Osteoblast (primary cell): ENCODE measurements at regions not wholly inside any gene's neighbourhood (a gene's known extent, or its start where the extent isn't known, plus 50 kb on each side); places are given as distances from the start of the nearest gene placed in this dataset.

Source experiments
- DNase-seq: peaks from one replicate; pipeline ENCODE4 v3.0.0; 2011; ENCODE audit warnings: low spot score, mixed read lengths; ENCODE audit not compliant: insufficient read length; ENCODE audit errors: missing footprints
- H2AFZ ChIP-seq: 2 replicates; pipeline ENCODE4 v1.6.0; 2011; ENCODE audit warnings: mild to moderate bottlenecking, low read length
- H3K27ac ChIP-seq: 2 replicates; pipeline ENCODE4 v1.5.1; 2011; ENCODE audit warnings: mild to moderate bottlenecking, low read depth, low read length, moderate library complexity
- H3K27me3 ChIP-seq: 2 replicates; pipeline ENCODE4 v1.6.0; 2012; ENCODE audit warnings: mild to moderate bottlenecking, control low read depth, inconsistent platforms, low read length, moderate library complexity; ENCODE audit not compliant: insufficient read depth
- H3K36me3 ChIP-seq: 2 replicates; pipeline ENCODE4 v1.5.1; 2011; ENCODE audit warnings: mild to moderate bottlenecking, low read length, control low read depth, moderate library complexity; ENCODE audit not compliant: insufficient read depth
- H3K4me1 ChIP-seq: 2 replicates; pipeline ENCODE4 v1.5.1; 2011; ENCODE audit warnings: mild to moderate bottlenecking, low read length, control low read depth, moderate library complexity; ENCODE audit not compliant: insufficient read depth
- H3K4me2 ChIP-seq: 2 replicates; pipeline ENCODE4 v1.6.0; 2011; ENCODE audit warnings: mild to moderate bottlenecking, low read length; ENCODE audit not compliant: insufficient read depth
- H3K4me3 ChIP-seq: fragments of 200-600 bp; sonication (generic); 3 replicates; pipeline ENCODE4 v1.5.1; 2012; ENCODE audit warnings: mild to moderate bottlenecking, low read length, inconsistent platforms; ENCODE audit not compliant: insufficient read depth
- H3K79me2 ChIP-seq: 2 replicates; pipeline ENCODE4 v1.6.0; 2012; ENCODE audit warnings: mild to moderate bottlenecking, low read length, control low read depth, inconsistent platforms; ENCODE audit not compliant: insufficient read depth
- H3K9me3 ChIP-seq: 2 replicates; pipeline ENCODE4 v1.5.1; 2011; ENCODE audit warnings: low read depth, low read length, control low read depth
- H4K20me1 ChIP-seq: 2 replicates; pipeline ENCODE4 v1.6.0; 2012; ENCODE audit warnings: mild to moderate bottlenecking, low read length, control low read depth; ENCODE audit not compliant: insufficient read depth
- CTCF ChIP-seq: IDR thresholded peaks from 2 replicates; pipeline ENCODE4 v1.5.1; 2011; ENCODE audit warnings: mild to moderate bottlenecking, low read depth, low read length, moderate library complexity; ENCODE audit errors: extremely low read depth

GRCh38 chr5:124856726-124857125 is 110.3 kb upstream of the ZNF608 start:
- Histone ChIP-seq H3K27me3 (no peaks in the 10 kb centered on the region), H3K9me3 (no peaks in the 10 kb centered on the region), H4K20me1 (no peaks in the 10 kb centered on the region), H2AFZ (no peak overlapping the region), H3K36me3 (no peaks in the 10 kb centered on the region), H3K79me2 (no peaks in the 10 kb centered on the region), H3K4me1 (peaks cover 3% of the 10 kb centered on the region), H3K4me3 (no peak overlapping the region), H3K4me2 (no peak overlapping the region), H3K27ac (no peak overlapping the region)
- DNase-seq = no peak
- no peak for TF ChIP-seq CTCF

- Histone ChIP-seq H4K20me1 (no peaks in the 10 kb centered on the region), H3K4me1 (peaks cover 3% of the 10 kb centered on the region), H3K4me2 (no peak overlapping the region), H3K4me3 (no peak overlapping the region), H3K27me3 (no peaks in the 10 kb centered on the region), H3K79me2 (no peaks in the 10 kb centered on the region), H2AFZ (no peak overlapping the region), H3K27ac (no peak overlapping the region), H3K9me3 (no peaks in the 10 kb centered on the region), H3K36me3 (no peaks in the 10 kb centered on the region)
- DNase-seq = no peak
- no peak for TF ChIP-seq CTCF
These were observed 112.2 kb upstream of the ZNF608 start for GRCh38 chr5:124858612-124859011.

- H3K4me2 ChIP-seq = peak overlapping the region; percentile 36
- peak overlapping the region; percentile 75 for H2AFZ ChIP-seq
These were observed 112.6 kb upstream of the ZNF608 start for GRCh38 chr5:124859027-124859426.

More at GRCh38 chr5:124859027-124859426, 112.6 kb upstream of the ZNF608 start:
- H3K27me3 ChIP-seq = no peaks in the 10 kb centered on the region
- TF ChIP-seq CTCF = no peak
- H3K36me3 ChIP-seq = no peaks in the 10 kb centered on the region
- peaks cover 3% of the 10 kb centered on the region for H3K4me1 ChIP-seq
- no peak overlapping the region for H3K27ac ChIP-seq
- no peaks in the 10 kb centered on the region for H3K9me3 ChIP-seq
- no peaks in the 10 kb centered on the region for H3K79me2 ChIP-seq
- H3K4me3 ChIP-seq = peak overlapping the region; percentile 4
- no peaks in the 10 kb centered on the region for H4K20me1 ChIP-seq
- no peak for DNase-seq
